Activated CD8-positive, alpha-beta memory T cell treated with anti-CD3 and anti-CD28 coated beads, Interleukin-2, amount 50 U/mL, for 1 hour (primary cell): ENCODE measurements at regions not wholly inside any gene's neighbourhood (a gene's known extent, or its start where the extent isn't known, plus 50 kb on each side); places are given as distances from the start of the nearest gene placed in this dataset.
"Not testable (repeated sequence)": the region's sequence is repeated elsewhere in the genome, so short reads cannot be mapped to it uniquely, and the experiment has no call there.

ENCODE experiments used
- DNase-seq: peaks from one replicate; pipeline ENCODE4 v3.0.0-alpha.2; 2020; ENCODE audit errors: extremely low read depth

DNA sequence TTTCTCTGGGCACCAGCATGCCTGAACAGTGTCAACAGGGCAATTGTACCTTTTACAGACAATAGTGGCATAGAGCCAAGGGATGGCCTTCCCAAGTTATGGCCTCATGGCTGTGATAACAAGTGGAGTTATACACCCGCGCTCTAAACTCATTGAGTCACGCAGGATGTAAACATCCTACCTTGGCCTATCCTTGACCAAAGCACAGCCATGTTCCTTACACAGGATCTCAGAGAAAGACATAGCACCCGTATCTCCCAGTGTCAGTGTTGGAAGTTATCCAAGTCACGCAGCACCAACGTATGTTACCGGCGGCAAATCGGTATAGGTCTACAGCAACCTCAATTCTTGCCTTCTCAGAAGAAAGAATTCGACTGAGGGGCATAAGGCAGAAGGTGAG is 1654.9 kb upstream of the LRRTM3 start:
- no peak for DNase-seq

DNA sequence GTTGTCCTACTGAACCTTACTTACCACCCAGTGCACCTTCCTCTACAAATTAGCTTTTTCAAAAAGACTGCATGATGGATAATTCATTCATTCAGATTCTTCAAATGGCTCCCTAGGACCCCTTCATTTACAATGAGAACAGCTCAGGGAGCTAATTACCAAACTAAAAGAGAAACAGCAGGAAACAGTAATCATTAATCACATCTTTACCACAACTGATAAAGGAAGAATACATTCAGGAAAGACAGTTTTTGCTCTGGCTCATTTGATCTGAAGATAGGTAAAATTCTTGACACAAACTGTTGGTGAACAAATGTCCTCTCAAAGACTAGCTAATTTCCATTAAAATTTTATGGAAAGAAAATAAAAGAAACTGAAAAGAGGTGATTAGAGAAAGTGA is 1652.7 kb upstream of the LRRTM3 start:
- no peak for DNase-seq

GRCh38 chr10:65275296-65275695 is 1650.5 kb upstream of the LRRTM3 start:
- no peak for DNase-seq

DNA sequence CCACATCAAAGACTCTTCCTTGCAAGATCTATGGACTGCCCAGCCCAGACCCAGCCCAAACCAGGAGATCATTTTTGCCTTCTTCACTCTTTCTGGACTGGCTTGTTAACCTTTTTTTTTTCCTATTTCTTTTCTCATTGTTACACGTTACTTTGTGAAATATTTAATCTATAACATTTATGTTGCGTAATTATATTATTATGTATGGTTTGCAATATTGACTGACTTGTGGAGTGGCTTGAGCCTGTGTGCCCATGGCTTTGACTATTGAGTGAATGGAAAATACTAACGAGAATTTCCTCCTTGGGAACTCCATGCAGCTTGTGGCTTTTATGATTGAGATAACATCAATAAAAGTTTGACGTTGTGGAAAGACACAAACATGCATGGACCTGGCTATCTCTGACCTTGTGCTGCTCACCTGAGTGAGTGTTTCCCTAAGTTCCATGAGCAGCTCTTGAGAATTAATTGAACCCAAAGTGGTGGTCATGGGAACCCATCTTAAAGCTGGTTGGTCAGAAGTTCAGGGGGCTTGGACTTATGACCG is 1641.3 kb upstream of the LRRTM3 start:
- DNase-seq, result no peak

DNA sequence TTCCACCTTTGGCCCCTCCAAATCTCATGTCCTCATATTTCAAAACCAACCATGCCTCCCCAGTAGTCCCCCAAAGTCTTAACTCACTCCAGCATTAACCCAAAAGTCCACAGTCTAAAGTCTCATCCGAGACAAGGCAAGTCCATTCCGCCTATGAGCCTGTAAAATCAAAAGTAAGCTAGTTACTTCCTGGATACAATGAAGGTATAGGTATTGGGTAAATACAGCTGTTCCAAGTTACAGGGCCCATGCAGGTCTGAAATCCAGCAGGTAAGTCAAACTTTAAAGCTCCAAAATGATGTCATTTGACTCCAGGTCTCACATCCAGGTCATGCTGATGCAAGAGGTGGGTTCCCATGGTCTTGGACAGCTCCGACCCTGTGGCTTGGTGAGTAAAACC is 1640.1 kb upstream of the LRRTM3 start:
- DNase-seq, result not testable (repeated sequence)

- no peak for DNase-seq
These were observed 1634.5 kb upstream of the LRRTM3 start for GRCh38 chr10:65291286-65291685.

GRCh38 chr10:65292551-65292950 is 1633.3 kb upstream of the LRRTM3 start:
- DNase-seq, result no peak

- DNase-seq, result no peak
These were observed 1631.5 kb upstream of the LRRTM3 start for GRCh38 chr10:65294329-65294728.

DNA sequence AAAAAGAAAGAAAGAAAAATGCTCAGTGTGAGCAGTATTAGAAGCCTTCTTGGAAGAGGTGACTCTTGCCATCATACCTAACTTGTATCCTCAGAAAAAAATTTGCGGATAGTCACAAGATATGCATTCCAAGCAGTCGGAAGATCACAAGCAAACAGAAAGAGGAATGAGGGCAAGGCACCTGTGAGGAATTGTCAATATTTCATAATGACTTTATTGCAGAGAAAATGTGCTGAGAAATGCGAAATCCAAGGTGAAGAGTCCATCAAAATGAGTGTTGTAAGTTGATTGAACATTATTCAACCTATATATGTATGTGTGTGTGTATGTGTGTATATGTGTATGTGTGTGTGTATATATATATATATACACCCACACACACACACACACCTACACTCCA is 1624.7 kb upstream of the LRRTM3 start:
- DNase-seq, result no peak

- DNase-seq, result no peak
These were observed 1619.6 kb upstream of the LRRTM3 start for GRCh38 chr10:65306201-65306600.

DNA sequence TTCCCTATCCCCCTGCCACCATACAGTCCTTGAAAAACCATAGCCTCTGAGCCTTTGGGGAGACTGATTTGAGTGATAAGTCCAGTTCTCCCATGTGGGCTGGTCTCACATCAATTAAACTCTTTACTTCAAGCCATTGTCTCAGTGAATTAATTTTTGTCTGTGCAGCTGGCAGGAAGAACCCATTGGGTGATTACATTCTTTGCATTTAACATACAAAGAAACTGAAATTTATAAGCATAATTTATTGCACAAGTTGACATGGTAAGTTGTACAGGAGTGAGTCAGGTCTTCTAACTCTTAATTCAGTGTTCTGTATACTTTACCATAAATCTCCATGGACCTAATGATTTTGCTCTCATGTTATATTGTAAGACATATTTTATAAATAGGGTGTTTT is 1613.0 kb upstream of the LRRTM3 start:
- no peak for DNase-seq

DNA sequence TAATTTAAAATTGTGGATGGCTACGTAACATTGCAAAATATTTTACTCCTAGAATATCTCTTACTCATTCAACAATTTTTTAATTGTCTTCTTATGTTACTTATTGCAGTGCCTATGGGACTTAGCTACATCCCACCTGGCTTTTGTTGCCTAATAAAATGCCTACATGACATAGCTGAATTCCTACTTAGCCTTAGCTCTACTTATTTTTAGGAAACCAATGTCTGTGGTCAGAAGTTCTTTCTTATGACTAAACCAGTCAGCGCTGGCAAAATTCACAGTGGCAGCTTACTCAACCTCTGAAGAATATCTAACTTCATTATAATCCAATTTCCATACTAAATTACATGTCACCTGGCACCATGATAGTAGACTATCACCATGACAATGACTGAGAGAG is 1612.4 kb upstream of the LRRTM3 start:
- no peak for DNase-seq

DNA sequence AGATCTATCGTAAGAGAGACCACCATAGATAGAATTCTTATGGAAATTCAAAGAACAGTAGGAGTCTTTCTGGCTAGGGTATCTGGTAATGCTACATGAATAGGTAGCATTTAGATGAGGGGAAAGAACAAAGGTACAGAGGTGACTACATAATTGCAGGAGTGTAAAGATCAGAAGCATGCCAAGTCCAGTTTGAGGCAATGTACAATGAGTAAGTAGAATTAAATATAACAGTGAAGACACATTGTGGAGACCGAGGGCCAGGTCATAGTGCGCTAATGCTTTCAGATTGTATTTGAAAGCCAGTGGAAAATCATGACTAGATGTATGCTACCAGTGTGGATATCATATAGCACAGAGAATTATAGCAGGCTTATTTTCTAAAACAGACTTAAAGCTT is 1611.6 kb upstream of the LRRTM3 start:
- no peak for DNase-seq

GRCh38 chr10:65319493-65319892 is 1606.3 kb upstream of the LRRTM3 start:
- DNase-seq, result no peak

DNA sequence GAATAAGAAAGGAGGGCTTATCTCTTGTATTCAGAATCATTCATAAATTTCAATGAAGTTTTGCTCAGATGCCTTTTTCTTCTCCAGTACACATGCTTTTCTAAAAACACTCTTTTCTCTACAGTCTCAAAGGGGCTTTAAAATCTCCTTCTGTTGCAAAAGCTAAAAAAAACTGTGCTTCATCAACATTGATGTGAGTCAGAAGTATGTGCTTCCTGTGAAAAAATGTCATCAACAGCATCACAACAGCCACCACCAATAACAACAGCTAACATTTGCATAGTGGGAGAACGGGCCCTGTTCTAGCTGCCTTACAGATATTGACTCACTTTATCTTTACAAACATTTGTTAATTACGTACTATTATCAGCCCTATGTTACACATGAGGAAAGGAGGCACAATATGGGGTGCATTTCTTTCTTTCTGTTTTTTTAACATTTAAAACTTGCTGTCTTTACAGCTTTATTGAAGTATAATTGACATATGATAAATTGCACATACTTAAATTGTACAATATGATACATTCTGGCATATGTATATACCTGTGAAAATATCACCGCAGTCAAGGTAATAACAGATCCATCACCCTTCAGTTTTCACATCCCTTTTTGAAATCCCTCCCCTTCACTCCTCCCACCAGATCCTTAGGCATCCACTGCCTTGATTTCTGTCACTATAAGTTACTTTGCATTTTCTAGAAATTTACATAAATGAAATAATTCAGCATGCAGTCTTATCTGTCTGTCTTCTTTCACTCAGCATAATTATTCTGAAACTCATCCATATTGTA is 1605.4 kb upstream of the LRRTM3 start:
- no peak for DNase-seq

DNA sequence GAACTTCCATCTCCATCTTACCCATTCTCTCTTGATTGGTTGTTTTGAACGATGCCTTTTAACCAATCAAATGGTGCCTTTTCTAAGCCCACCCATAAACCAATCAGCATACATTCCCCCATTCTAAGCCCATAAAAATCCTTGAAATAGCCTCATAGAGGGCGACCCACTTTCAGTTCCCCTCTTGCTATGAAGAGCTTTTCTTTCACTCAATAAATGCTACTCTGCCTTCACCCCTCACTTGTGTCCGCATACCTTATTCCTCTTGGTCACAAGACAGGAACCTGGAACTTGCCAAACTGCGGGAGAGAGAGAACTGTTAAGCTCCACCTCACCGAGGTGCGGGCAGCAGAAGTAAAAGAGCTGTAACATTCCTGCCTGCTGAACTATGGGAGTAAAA is 1602.0 kb upstream of the LRRTM3 start:
- no peak for DNase-seq

DNA sequence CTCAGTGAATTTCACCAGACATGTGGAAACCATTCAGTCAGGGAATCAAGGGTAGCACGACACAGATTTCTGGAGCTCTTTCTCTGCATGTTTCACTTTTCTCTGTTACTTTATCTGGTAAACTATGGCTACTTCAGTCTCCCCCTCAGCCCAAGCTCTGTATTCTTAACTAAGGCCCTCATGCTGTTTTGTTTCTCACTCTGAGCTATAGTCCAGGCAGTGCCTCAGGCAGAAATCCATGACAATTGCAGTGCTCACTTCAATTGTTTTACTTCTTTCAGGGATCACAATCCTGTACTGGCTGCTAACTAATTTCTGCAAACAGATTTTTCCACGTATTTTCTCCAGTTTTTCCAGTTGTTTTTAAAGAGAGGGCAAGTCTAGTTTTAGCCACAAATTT is 1599.9 kb upstream of the LRRTM3 start:
- no peak for DNase-seq

- no peak for DNase-seq
These were observed 1597.3 kb upstream of the LRRTM3 start for GRCh38 chr10:65328486-65328885.

DNA sequence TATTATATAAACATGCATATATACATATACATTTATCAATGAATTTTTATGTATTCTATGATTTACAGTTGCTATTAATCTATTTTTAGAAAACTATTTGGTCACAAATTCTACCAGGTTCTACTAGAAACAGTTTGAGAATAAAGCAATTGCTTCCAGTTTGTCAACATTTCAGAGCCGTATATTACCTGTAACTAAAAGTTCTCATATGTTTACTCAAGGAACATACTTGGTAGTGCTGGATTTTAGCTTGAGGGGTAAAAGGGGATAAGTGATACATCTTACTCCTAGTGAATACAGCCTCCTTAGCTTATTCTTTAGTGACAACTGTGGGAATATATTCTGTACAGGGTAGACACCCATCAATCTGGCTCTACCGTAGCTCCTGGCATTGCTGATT is 1590.5 kb upstream of the LRRTM3 start:
- no peak for DNase-seq

- no peak for DNase-seq
These were observed 1585.5 kb upstream of the LRRTM3 start for GRCh38 chr10:65340340-65340739.

DNA sequence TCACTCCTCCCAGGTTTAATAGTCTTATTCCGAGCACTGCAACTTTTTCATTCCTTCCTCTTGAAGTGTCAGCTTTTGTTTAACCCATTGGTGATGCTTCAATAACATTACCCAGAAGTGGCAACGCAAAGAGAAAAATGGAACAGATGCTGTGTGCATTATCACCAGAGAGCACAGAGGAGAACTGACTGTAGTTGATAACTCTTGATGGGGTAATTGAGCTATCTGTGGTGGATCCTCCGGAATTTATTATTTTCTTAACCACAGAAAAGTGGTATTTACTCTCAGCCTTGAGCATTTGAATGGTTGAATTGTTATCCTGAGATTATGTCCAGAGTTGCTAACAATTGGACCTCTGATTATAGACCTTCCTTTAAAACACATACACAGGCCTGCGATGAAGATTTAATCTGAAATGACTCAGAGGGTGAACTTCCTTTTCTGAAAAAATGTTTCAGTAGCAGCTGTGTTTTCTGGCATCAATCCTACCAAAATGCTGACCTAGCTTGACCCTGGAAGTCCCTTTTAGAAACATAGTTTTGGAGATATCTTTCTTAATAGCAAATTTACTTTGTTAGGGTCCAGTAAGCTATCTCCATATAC is 1584.4 kb upstream of the LRRTM3 start:
- DNase-seq, result no peak

GRCh38 chr10:65342245-65342644 is 1583.6 kb upstream of the LRRTM3 start:
- DNase-seq, result no peak

DNA sequence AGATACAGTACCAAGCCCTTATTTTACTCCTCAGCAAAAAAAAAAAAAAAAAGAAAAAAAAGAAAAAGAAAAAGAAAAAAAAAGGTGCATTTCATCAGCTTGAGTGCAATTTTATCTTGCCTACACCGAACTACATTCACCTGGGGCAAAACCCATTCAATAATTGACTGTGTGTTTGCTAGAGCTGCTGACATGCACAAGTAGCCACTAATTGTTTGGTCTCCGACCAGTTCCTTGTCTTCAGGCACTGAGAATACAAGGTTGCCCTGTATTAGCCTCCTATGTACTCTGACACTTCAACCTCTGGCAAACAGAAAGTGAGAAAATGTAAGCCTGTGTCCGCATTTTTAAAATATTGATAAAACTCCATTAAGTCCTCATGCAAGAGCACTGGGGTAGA is 1579.4 kb upstream of the LRRTM3 start:
- no peak for DNase-seq
